Mucosa of descending colon (tissue), 3 donors: ENCODE measurements at regions not wholly inside any gene's neighbourhood (a gene's known extent, or its start where the extent isn't known, plus 50 kb on each side); places are given as distances from the start of the nearest gene placed in this dataset.
A peak's percentile ranks its signal among the peaks of the same experiment; 100 is the strongest.

Source experiments
- ATAC-seq: fragments of 200-7000 bp; cut with Tn5 transposase; one replicate; pipeline ENCODE4 v1.9.1; 2020; ENCODE audit warnings: mild to moderate bottlenecking, moderate library complexity
- DNase-seq, 3 donors: peaks; one replicate each; pipeline ENCODE4 v3.0.0-alpha.2; 2020
- H3K36me3 ChIP-seq: fragments of 200-600 bp; one replicate; pipeline ENCODE4 v1.8.0; 2021; ENCODE audit warnings: low read depth, mild to moderate bottlenecking
- H3K4me1 ChIP-seq: fragments of 200-600 bp; one replicate; pipeline ENCODE4 v1.8.0; 2021; ENCODE audit warnings: low read depth, mild to moderate bottlenecking
- H3K4me3 ChIP-seq: fragments of 200-600 bp; one replicate; pipeline ENCODE4 v1.8.0; 2021; ENCODE audit warnings: mild to moderate bottlenecking
- H3K9me3 ChIP-seq: fragments of 200-600 bp; one replicate; pipeline ENCODE4 v1.8.0; 2021; ENCODE audit warnings: mild to moderate bottlenecking
- intact Hi-C, 2 donors: fragments of 100-400 bp; cut with DNase I in 1 of 2; cut with micrococcal nuclease in 1 of 2; formaldehyde crosslinking; loops; one replicate each; pipeline versions ENCODE4 v1.11.0 to v1.11.1; 2022; cut with DNase I, micrococcal nuclease
- TF ChIP-seq, protein P1 (sequence below): fragments of 200-600 bp; IDR thresholded peaks from one replicate; pipeline ENCODE4 v1.8.0; 2022; ENCODE audit warnings: antibody characterized with exemption, mild to moderate bottlenecking
- donor health status: DM: no; HTN: no; CAD: no; lungs with moderate emphysema.
- donor health status: DM: no; HTN: no; CAD: no.
- donor health status: DM: no; HTN: yes; CAD: no.

DNA sequence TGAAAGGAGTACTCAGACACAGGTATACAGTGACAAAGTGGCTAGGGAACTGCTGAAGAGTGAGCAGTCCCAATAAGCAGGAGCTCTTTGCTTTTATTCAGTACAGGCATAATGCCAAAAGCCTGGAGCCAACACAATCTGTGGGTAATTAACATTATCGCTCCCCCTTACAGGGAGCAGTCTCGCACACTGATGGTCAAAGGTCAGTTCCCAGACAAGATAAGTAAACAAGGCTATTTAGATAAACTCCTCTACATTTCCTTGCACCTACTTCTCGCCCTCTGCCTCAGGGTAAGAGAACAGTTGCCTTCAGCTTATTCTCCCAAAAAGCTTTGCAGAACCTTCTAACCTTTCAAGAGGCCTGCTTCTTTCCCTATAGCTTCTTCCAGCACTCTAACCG lies 73.9 kb upstream of the TAF9B start:
- peak; percentile 13 for ATAC-seq
- DNase-seq: peak in 1 of 3 donors; percentile 3
- H3K4me3 ChIP-seq: no peak overlapping the region
- H3K4me1 ChIP-seq: no peaks in the 10 kb centered on the region
- H3K9me3 ChIP-seq: no peaks in the 10 kb centered on the region
- TF ChIP-seq, protein P1, sequence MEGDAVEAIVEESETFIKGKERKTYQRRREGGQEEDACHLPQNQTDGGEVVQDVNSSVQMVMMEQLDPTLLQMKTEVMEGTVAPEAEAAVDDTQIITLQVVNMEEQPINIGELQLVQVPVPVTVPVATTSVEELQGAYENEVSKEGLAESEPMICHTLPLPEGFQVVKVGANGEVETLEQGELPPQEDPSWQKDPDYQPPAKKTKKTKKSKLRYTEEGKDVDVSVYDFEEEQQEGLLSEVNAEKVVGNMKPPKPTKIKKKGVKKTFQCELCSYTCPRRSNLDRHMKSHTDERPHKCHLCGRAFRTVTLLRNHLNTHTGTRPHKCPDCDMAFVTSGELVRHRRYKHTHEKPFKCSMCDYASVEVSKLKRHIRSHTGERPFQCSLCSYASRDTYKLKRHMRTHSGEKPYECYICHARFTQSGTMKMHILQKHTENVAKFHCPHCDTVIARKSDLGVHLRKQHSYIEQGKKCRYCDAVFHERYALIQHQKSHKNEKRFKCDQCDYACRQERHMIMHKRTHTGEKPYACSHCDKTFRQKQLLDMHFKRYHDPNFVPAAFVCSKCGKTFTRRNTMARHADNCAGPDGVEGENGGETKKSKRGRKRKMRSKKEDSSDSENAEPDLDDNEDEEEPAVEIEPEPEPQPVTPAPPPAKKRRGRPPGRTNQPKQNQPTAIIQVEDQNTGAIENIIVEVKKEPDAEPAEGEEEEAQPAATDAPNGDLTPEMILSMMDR: no peak
- intact Hi-C loops: no loop called here
- no peaks in the 10 kb centered on the region for H3K36me3 ChIP-seq

DNA sequence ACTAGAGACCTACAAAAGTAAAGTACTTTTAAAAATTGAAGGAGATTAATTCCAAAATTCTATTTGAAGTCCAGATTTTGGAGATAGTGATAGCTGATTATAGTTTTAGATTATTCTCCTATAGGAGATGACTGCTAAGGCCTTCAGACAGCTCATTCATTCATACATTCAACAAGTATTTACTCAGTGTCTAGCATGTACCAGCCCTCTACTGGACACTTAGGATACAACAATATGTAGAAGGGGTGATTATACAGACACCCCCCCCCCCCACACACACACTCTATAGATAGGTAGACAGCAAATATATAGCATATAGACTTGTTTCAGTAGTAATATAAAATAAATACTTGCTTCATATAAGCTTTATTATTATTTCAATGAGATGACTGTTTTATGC lies 60.4 kb upstream of the TAF9B start:
- Histone ChIP-seq H3K4me1 (no peaks in the 10 kb centered on the region), H3K36me3 (no peaks in the 10 kb centered on the region), H3K9me3 (no peaks in the 10 kb centered on the region), H3K4me3 (no peak overlapping the region)
- DNase-seq: peak in 1 of 3 donors; percentile 1
- TF ChIP-seq, protein P1: no peak
- intact Hi-C loops: no loop called here
- peak; percentile 31 for ATAC-seq
